Caco-2 (cell line): ENCODE measurements at regions not wholly inside any gene's neighbourhood (a gene's known extent, or its start where the extent isn't known, plus 50 kb on each side); places are given as distances from the start of the nearest gene placed in this dataset.

Experiments
- BruUV-seq: library from RNA; stranded (reverse); fragments of 400-500 nt; replicated peaks from 2 replicates; lab custom pipeline; 2021; lab: Mats Ljungman, UMichigan
- CTCF ChIA-PET: fragments of 300-600 bp; sonication (Branson Sonifier 250); formaldehyde crosslinking; loops from one replicate; lab custom pipeline; 2022; ENCODE audit warnings: antibody characterized with exemption; lab: Charles Lee
- POLR2A ChIA-PET: fragments of 300-600 bp; sonication (Branson Sonifier 250); formaldehyde crosslinking; loops from one replicate; lab custom pipeline; 2022; ENCODE audit warnings: antibody characterized with exemption; lab: Charles Lee
- DNase-seq, 2 experiments: peaks; one replicate each; pipeline versions ENCODE4 v3.0.0 to v3.0.0-alpha.2; 2020 to 2022
- H3K27me3 ChIP-seq: replicated peaks from 2 replicates; pipeline ENCODE4 v1.6.0; 2011; ENCODE audit warnings: low read length; ENCODE audit not compliant: control insufficient read depth, insufficient read depth
- H3K36me3 ChIP-seq: 2 replicates; pipeline ENCODE4 v1.5.1; 2011; ENCODE audit warnings: low read length; ENCODE audit not compliant: control insufficient read depth, insufficient read depth
- H3K4me1 ChIP-seq: fragments of 250-450 bp; sonication (Bioruptor Pico); 2 replicates; pipeline ENCODE4 v1.5.1; 2020; ENCODE audit warnings: mild to moderate bottlenecking
- H3K4me3 ChIP-seq: 2 replicates; pipeline ENCODE4 v1.5.1; 2011; ENCODE audit warnings: low read depth, mild to moderate bottlenecking, control low read depth, low read length
- H3K9me3 ChIP-seq: fragments of 250-450 bp; sonication (Bioruptor Pico); 2 replicates; pipeline ENCODE4 v1.5.1; 2020; ENCODE audit warnings: mild to moderate bottlenecking, moderate library complexity
- H3K27ac Mint-ChIP-seq: one replicate; pipeline ENCODE4 v1.8.0; 2022; ENCODE audit warnings: mixed read lengths; ENCODE audit not compliant: unreplicated experiment
- H3K27me3 Mint-ChIP-seq: one replicate; pipeline ENCODE4 v1.8.0; 2022; ENCODE audit warnings: mixed read lengths; ENCODE audit not compliant: insufficient read depth, unreplicated experiment
- H3K36me3 Mint-ChIP-seq: one replicate; pipeline ENCODE4 v1.8.0; 2022; ENCODE audit warnings: mild to moderate bottlenecking, mixed read lengths; ENCODE audit not compliant: insufficient read depth, unreplicated experiment
- H3K4me1 Mint-ChIP-seq: one replicate; pipeline ENCODE4 v1.8.0; 2022; ENCODE audit warnings: low read depth, mixed read lengths; ENCODE audit not compliant: unreplicated experiment
- H3K4me3 Mint-ChIP-seq: one replicate; pipeline ENCODE4 v1.8.0; 2022; ENCODE audit warnings: mild to moderate bottlenecking, moderate library complexity, mixed read lengths; ENCODE audit not compliant: unreplicated experiment
- H3K9me3 Mint-ChIP-seq: one replicate; pipeline ENCODE4 v1.8.0; 2022; ENCODE audit warnings: mixed read lengths; ENCODE audit not compliant: unreplicated experiment
- CTCF ChIP-seq, 2 experiments: fragments of 200-600 bp in 1 of 2; IDR thresholded peaks; 1 replicate in 1 of 2; 2 replicates in 1 of 2; pipeline versions ENCODE4 v1.5.1 to v1.8.0; 2011 to 2022; ENCODE audit warnings: antibody characterized with exemption in 1 of 2, control low read depth in 1 of 2, inconsistent platforms in 1 of 2, low read depth in 1 of 2, low read length in 1 of 2, mild to moderate bottlenecking in 1 of 2, moderate library complexity in 1 of 2; ENCODE audit not compliant: insufficient read depth in 1 of 2, severe bottlenecking in 1 of 2, unreplicated experiment in 1 of 2
- intact Hi-C: fragments of 100-400 bp; cut with micrococcal nuclease; formaldehyde crosslinking; loops from one replicate; pipeline ENCODE4 v1.10.0; 2022; ENCODE audit not compliant: unreplicated experiment

DNA sequence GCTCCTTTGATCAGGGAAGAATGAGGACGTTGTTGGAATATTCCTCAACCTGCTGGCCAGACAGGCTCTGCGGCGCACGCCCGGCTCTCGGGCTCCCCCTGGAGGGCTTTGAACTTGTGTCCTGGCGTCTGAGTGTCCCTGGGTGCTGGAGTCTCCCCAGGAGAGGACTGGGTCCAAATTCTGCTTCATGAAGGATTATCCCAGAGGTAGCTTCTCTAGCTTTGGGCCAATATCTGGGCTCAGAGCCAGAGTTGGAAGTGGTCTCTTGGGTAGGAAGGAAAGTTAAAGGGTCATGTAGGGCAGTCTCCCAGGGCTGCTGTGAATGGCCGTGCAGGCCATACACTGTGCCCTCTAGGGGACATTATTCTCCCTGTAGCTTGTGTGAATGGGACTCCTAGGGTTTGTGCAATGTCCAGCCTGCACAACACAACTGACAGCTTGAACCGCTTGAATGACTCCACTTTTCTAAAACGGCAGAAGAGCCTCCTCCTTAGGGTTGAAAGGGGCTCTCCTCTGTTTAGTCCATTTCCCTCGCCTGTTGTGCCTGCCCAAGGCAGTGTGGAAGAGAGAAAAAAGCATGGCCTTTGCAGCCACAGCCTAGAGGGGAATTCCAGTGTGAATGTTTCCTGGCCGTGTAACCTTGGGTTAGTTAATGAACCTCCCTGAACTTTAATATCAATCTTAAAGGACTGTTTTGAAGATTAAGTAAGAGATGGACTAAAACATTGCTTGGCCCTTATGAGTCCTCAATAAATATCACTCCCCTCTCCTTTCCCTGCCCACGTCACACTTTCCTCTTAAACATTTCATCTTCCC is 111.2 kb upstream of the THY1 start:
- Mint-ChIP-seq H3K27ac (no peak overlapping the region), H3K4me1 (peaks cover 14% of the 10 kb centered on the region), H3K4me3 (no peak overlapping the region), H3K27me3 (peaks cover 3% of the 10 kb centered on the region), H3K9me3 (no peaks in the 10 kb centered on the region), H3K36me3 (no peaks in the 10 kb centered on the region)
- intact Hi-C loops = loop anchor here (1.0 kb wide), 1 partner anchor 53 kb away; no protein-coding TSS in a partner anchor
- CTCF ChIA-PET = interaction anchor here (0.6 to 2.0 kb wide), 23 partner anchors 9 to 574 kb away, joined by 3 to 8 read pairs (median 4); partner anchors contain the start of gene NECTIN1
- peak; percentile 99 to 100 for TF ChIP-seq CTCF (IDR thresholded peaks at IDR 0.05; ENCODE audit: insufficient read depth in 1 of 2, low read depth in 1 of 2, low read length in 1 of 2, severe bottlenecking in 1 of 2, unreplicated experiment in 1 of 2)
- Histone ChIP-seq H3K36me3 (no peaks in the 10 kb centered on the region), H3K9me3 (no peaks in the 10 kb centered on the region), H3K27me3 (no peaks in the 10 kb centered on the region), H3K4me3 (no peak overlapping the region), H3K4me1 (peaks cover 14% of the 10 kb centered on the region)
- POLR2A ChIA-PET = no interaction called here
- DNase-seq = peak; percentile 86 to 94
- no TSS peak for BruUV-seq

- Mint-ChIP-seq H3K27me3 (peaks cover 5% of the 10 kb centered on the region), H3K27ac (no peak overlapping the region), H3K4me1 (peaks cover 16% of the 10 kb centered on the region), H3K9me3 (no peaks in the 10 kb centered on the region), H3K36me3 (no peaks in the 10 kb centered on the region), H3K4me3 (no peak overlapping the region)
- CTCF ChIA-PET = interaction anchor here (0.6 to 2.0 kb wide), 15 partner anchors 8 to 575 kb away, joined by 3 to 8 read pairs (median 5); no protein-coding TSS in a partner anchor
- intact Hi-C loops = no loop called here
- POLR2A ChIA-PET = no interaction called here
- Histone ChIP-seq H3K27me3 (no peaks in the 10 kb centered on the region), H3K36me3 (no peaks in the 10 kb centered on the region), H3K4me1 (peaks cover 14% of the 10 kb centered on the region), H3K9me3 (no peaks in the 10 kb centered on the region), H3K4me3 (no peak overlapping the region)
- no TSS peak for BruUV-seq
- TF ChIP-seq CTCF (IDR thresholded peaks at IDR 0.05; ENCODE audit: insufficient read depth in 1 of 2, low read depth in 1 of 2, low read length in 1 of 2, severe bottlenecking in 1 of 2, unreplicated experiment in 1 of 2) = no peak
- DNase-seq = peak in 1 of 2 experiments; percentile 32
These were observed 110.5 kb upstream of the THY1 start for GRCh38 chr11:119533462-119533861.

DNA sequence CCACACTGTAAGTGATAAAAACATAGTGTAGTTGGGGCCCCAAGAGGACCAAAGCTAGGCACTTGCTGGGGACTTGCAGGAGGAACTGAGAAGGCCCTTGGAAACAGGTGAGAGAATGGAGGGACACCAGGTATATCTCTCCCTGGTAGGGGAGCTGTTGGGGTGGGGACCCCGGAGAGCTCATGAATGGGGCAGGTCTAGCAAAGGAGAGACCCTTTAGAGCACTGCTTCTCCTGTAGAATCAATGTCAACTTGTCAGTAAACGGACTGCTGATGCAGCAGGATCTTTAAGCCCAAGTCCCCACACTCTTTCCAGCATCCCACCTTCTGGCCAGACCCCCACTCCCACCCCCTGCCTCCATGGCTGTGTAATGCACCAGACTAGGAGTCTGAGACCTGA is 109.6 kb upstream of the THY1 start:
- Mint-ChIP-seq H3K27ac (no peak overlapping the region), H3K27me3 (peaks cover 7% of the 10 kb centered on the region), H3K36me3 (no peaks in the 10 kb centered on the region), H3K9me3 (no peaks in the 10 kb centered on the region), H3K4me3 (no peak overlapping the region), H3K4me1 (peaks cover 19% of the 10 kb centered on the region)
- no peak for DNase-seq
- no peak for TF ChIP-seq CTCF (IDR thresholded peaks at IDR 0.05; ENCODE audit: insufficient read depth in 1 of 2, low read depth in 1 of 2, low read length in 1 of 2, severe bottlenecking in 1 of 2, unreplicated experiment in 1 of 2)
- Histone ChIP-seq H3K36me3 (no peaks in the 10 kb centered on the region), H3K4me3 (no peak overlapping the region), H3K9me3 (no peaks in the 10 kb centered on the region), H3K27me3 (no peaks in the 10 kb centered on the region), H3K4me1 (peaks cover 14% of the 10 kb centered on the region)
- intact Hi-C loops = no loop called here
- no TSS peak for BruUV-seq
- CTCF ChIA-PET = interaction anchor here (0.5 to 0.6 kb wide), 2 partner anchors 14 to 44 kb away, joined by 3 read pairs; no protein-coding TSS in a partner anchor
- POLR2A ChIA-PET = no interaction called here
